ENCODE measurements at regions not wholly inside any gene's neighbourhood (a gene's known extent, or its start where the extent isn't known, plus 50 kb on each side); places are given as distances from the start of the nearest gene placed in this dataset.

GRCh38 chr14:30798516-30798915 is 75.8 kb upstream of the COCH start:
- CTCF ChIA-PET: no interaction called here
- POLR2A ChIA-PET: no interaction called here
- no peak overlapping the region for H3K9ac ChIP-seq (ENCODE audit: low read length)
- no peaks in the 10 kb centered on the region for H3K4me1 ChIP-seq (ENCODE audit: control insufficient read depth in 1 of 2, insufficient read depth in 2 of 2, low read length in 2 of 2)
- no peak for ATAC-seq
- no peaks in the 10 kb centered on the region for H3K9me2 ChIP-seq (ENCODE audit: insufficient read depth)
- intact Hi-C loops (cut with micrococcal nuclease): no loop called here
- no TSS peak for BruUV-seq (replicated peaks)
- no peaks in the 10 kb centered on the region for H3K27me3 ChIP-seq (ENCODE audit: insufficient read depth, low read length)
- H3K4me2 ChIP-seq (ENCODE audit: low read length): no peak overlapping the region
- RAD21 ChIA-PET (ENCODE audit: low non-redundant PET in 1 of 2, low total read pairs in 2 of 2, uncharacterized antibody in 2 of 2, unreplicated experiment in 2 of 2): no interaction called here
- no peak for TF ChIP-seq ELF1 (IDR thresholded peaks at IDR 0.05; ENCODE audit: borderline replicate concordance, low read depth)
- TF ChIP-seq ATF3 (IDR thresholded peaks at IDR 0.05): no peak
- TF ChIP-seq, protein P1, sequence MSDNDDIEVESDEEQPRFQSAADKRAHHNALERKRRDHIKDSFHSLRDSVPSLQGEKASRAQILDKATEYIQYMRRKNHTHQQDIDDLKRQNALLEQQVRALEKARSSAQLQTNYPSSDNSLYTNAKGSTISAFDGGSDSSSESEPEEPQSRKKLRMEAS (IDR thresholded peaks at IDR 0.05): no peak
- TF ChIP-seq SIN3A (IDR thresholded peaks at IDR 0.05; ENCODE audit: low read depth): no peak
- TF ChIP-seq EZH2phosphoT487 (IDR thresholded peaks at IDR 0.05; ENCODE audit: borderline replicate concordance): no peak
- TF ChIP-seq SP1 (IDR thresholded peaks at IDR 0.05; ENCODE audit: low read depth): no peak
- TF ChIP-seq POLR2A (IDR thresholded peaks at IDR 0.05; ENCODE audit: borderline replicate concordance, extremely low read depth, insufficient read depth, insufficient read length): no peak
- no peak for TF ChIP-seq POLR2AphosphoS5 (IDR thresholded peaks at IDR 0.05; ENCODE audit: low read depth, low read length)
- no peak for TF ChIP-seq RAD21 (IDR thresholded peaks at IDR 0.05; ENCODE audit: low read depth)
- no peaks in the 10 kb centered on the region for H3K79me2 ChIP-seq (ENCODE audit: insufficient read depth, low read length)
- DNase-seq (ENCODE audit: low read depth, low spot score): no peak
- no peaks in the 10 kb centered on the region for H4K20me1 ChIP-seq (ENCODE audit: insufficient read depth)
- no peak overlapping the region for H2AFZ ChIP-seq (ENCODE audit: low read depth, low read length, poor library complexity, severe bottlenecking)
- no peaks in the 10 kb centered on the region for H3K36me3 ChIP-seq (ENCODE audit: control insufficient read depth in 1 of 2, insufficient read depth in 2 of 2, low read length in 2 of 2)
- H3K4me3 ChIP-seq (replicated peaks in 1 of 2; ENCODE audit: low read depth in 1 of 2, low read length in 2 of 2): no peak overlapping the region
- no peak overlapping the region for H3K27ac ChIP-seq (ENCODE audit: low read depth, low read length)
- no peaks in the 10 kb centered on the region for H3K9me3 ChIP-seq (ENCODE audit: control insufficient read depth in 1 of 2, insufficient read depth in 1 of 2, low read depth in 1 of 2, low read length in 2 of 2)

- Histone ChIP-seq H3K9me2 (ENCODE audit: insufficient read depth) (no peaks in the 10 kb centered on the region), H4K20me1 (ENCODE audit: insufficient read depth) (no peaks in the 10 kb centered on the region), H3K27me3 (ENCODE audit: insufficient read depth, low read length) (no peaks in the 10 kb centered on the region), H3K27ac (ENCODE audit: low read depth, low read length) (no peak overlapping the region), H3K4me2 (ENCODE audit: low read length) (no peak overlapping the region), H3K9ac (ENCODE audit: low read length) (no peak overlapping the region), H2AFZ (ENCODE audit: low read depth, low read length, poor library complexity, severe bottlenecking) (no peak overlapping the region), H3K79me2 (ENCODE audit: insufficient read depth, low read length) (no peaks in the 10 kb centered on the region), H3K4me3 (replicated peaks in 1 of 2; ENCODE audit: low read depth in 1 of 2, low read length in 2 of 2) (no peak overlapping the region), H3K4me1 (ENCODE audit: control insufficient read depth in 1 of 2, insufficient read depth in 2 of 2, low read length in 2 of 2) (no peaks in the 10 kb centered on the region), H3K9me3 (ENCODE audit: control insufficient read depth in 1 of 2, insufficient read depth in 1 of 2, low read depth in 1 of 2, low read length in 2 of 2) (no peaks in the 10 kb centered on the region), H3K36me3 (ENCODE audit: control insufficient read depth in 1 of 2, insufficient read depth in 2 of 2, low read length in 2 of 2) (no peaks in the 10 kb centered on the region)
- no peak for TF ChIP-seq EZH2phosphoT487 (IDR thresholded peaks at IDR 0.05; ENCODE audit: borderline replicate concordance)
- no peak for TF ChIP-seq YY1 (IDR thresholded peaks at IDR 0.05; ENCODE audit: extremely low read depth, insufficient replicate concordance, low read depth, low read length)
- TF ChIP-seq ELF1 (IDR thresholded peaks at IDR 0.05; ENCODE audit: borderline replicate concordance, low read depth): no peak
- no peak for TF ChIP-seq SRF (IDR thresholded peaks at IDR 0.05; ENCODE audit: low read depth)
- TF ChIP-seq SP1 (IDR thresholded peaks at IDR 0.05; ENCODE audit: low read depth): no peak
- TF ChIP-seq, protein P2, sequence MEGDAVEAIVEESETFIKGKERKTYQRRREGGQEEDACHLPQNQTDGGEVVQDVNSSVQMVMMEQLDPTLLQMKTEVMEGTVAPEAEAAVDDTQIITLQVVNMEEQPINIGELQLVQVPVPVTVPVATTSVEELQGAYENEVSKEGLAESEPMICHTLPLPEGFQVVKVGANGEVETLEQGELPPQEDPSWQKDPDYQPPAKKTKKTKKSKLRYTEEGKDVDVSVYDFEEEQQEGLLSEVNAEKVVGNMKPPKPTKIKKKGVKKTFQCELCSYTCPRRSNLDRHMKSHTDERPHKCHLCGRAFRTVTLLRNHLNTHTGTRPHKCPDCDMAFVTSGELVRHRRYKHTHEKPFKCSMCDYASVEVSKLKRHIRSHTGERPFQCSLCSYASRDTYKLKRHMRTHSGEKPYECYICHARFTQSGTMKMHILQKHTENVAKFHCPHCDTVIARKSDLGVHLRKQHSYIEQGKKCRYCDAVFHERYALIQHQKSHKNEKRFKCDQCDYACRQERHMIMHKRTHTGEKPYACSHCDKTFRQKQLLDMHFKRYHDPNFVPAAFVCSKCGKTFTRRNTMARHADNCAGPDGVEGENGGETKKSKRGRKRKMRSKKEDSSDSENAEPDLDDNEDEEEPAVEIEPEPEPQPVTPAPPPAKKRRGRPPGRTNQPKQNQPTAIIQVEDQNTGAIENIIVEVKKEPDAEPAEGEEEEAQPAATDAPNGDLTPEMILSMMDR (IDR thresholded peaks at IDR 0.05 in 2 of 3, conservative IDR thresholded peaks at IDR 0.05 in 1 of 3; ENCODE audit: borderline replicate concordance in 1 of 3, insufficient read depth in 1 of 3, low read depth in 2 of 3, low read length in 2 of 3): no peak
- no peak for TF ChIP-seq POLR2A (IDR thresholded peaks at IDR 0.05; ENCODE audit: borderline replicate concordance, extremely low read depth, insufficient read depth, insufficient read length)
- no peak for TF ChIP-seq ATF3 (IDR thresholded peaks at IDR 0.05)
- TF ChIP-seq, protein P1 (IDR thresholded peaks at IDR 0.05): no peak
- TF ChIP-seq, protein P3, sequence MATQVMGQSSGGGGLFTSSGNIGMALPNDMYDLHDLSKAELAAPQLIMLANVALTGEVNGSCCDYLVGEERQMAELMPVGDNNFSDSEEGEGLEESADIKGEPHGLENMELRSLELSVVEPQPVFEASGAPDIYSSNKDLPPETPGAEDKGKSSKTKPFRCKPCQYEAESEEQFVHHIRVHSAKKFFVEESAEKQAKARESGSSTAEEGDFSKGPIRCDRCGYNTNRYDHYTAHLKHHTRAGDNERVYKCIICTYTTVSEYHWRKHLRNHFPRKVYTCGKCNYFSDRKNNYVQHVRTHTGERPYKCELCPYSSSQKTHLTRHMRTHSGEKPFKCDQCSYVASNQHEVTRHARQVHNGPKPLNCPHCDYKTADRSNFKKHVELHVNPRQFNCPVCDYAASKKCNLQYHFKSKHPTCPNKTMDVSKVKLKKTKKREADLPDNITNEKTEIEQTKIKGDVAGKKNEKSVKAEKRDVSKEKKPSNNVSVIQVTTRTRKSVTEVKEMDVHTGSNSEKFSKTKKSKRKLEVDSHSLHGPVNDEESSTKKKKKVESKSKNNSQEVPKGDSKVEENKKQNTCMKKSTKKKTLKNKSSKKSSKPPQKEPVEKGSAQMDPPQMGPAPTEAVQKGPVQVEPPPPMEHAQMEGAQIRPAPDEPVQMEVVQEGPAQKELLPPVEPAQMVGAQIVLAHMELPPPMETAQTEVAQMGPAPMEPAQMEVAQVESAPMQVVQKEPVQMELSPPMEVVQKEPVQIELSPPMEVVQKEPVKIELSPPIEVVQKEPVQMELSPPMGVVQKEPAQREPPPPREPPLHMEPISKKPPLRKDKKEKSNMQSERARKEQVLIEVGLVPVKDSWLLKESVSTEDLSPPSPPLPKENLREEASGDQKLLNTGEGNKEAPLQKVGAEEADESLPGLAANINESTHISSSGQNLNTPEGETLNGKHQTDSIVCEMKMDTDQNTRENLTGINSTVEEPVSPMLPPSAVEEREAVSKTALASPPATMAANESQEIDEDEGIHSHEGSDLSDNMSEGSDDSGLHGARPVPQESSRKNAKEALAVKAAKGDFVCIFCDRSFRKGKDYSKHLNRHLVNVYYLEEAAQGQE (IDR thresholded peaks at IDR 0.05; ENCODE audit: low read depth): no peak
- TF ChIP-seq POLR2AphosphoS5 (IDR thresholded peaks at IDR 0.05; ENCODE audit: low read depth, low read length): no peak
- intact Hi-C loops (cut with micrococcal nuclease): no loop called here
- DNase-seq (ENCODE audit: low read depth, low spot score) (no peak), ATAC-seq (no peak)
- POLR2A ChIA-PET: no interaction called here
- RAD21 ChIA-PET (ENCODE audit: low non-redundant PET in 1 of 2, low total read pairs in 2 of 2, uncharacterized antibody in 2 of 2, unreplicated experiment in 2 of 2): no interaction called here
- no TSS peak for BruUV-seq (replicated peaks)
- CTCF ChIA-PET: no interaction called here
Observed at GRCh38 chr14:30798961-30799360, 75.4 kb upstream of the COCH start.

Measured in HCT116 (cell line).